ENCODE measurements at regions not wholly inside any gene's neighbourhood (a gene's known extent, or its start where the extent isn't known, plus 50 kb on each side); places are given as distances from the start of the nearest gene placed in this dataset.

GRCh38 chr5:18027241-18027867 lies 393.1 kb downstream of the TAF11L14 start:
- TF ChIP-seq CTCF (IDR thresholded peaks at IDR 0.05; ENCODE audit: insufficient read depth, low read length), result no peak
- TF ChIP-seq REST (IDR thresholded peaks at IDR 0.05; ENCODE audit: insufficient replicate concordance, low read depth), result no peak
- TF ChIP-seq GABPA (IDR thresholded peaks at IDR 0.05; ENCODE audit: low read depth), result no peak
- TF ChIP-seq POLR2AphosphoS5 (IDR thresholded peaks at IDR 0.05; ENCODE audit: low read depth), result no peak

Data from HL-60 (cell line).